ENCODE measurements at regions not wholly inside any gene's neighbourhood (a gene's known extent, or its start where the extent isn't known, plus 50 kb on each side); places are given as distances from the start of the nearest gene placed in this dataset.

- intact Hi-C loops (cut with DNase I; ENCODE audit: low total_unique reads) = no loop called here
- in situ Hi-C loops (cut with MboI; ENCODE audit: low sequenced_read_pairs in 4 of 4) = no loop called here
- Histone ChIP-seq H3K36me3 (no peaks in the 10 kb centered on the region), H3K27me3 (no peaks in the 10 kb centered on the region), H3K4me1 (no peaks in the 10 kb centered on the region), H3K27ac (no peak overlapping the region), H3K4me3 (no peak overlapping the region), H3K9me3 (no peaks in the 10 kb centered on the region)
- DNase-seq = no peak
- no peak for ATAC-seq
- no peak for TF ChIP-seq POLR2A (IDR thresholded peaks at IDR 0.05)
- no peak for TF ChIP-seq CTCF (IDR thresholded peaks at IDR 0.05 in 4 of 5, conservative IDR thresholded peaks at IDR 0.05 in 1 of 5)
Measured at GRCh38 chr4:14834382-14834781, 167.9 kb upstream of the CPEB2 start.

GRCh38 chr4:14835288-14835687 lies 167.0 kb upstream of the CPEB2 start:
- Histone ChIP-seq H3K9me3 (no peaks in the 10 kb centered on the region), H3K4me1 (no peaks in the 10 kb centered on the region), H3K36me3 (no peaks in the 10 kb centered on the region), H3K27ac (no peak overlapping the region), H3K27me3 (no peaks in the 10 kb centered on the region), H3K4me3 (no peak overlapping the region)
- intact Hi-C loops (cut with DNase I; ENCODE audit: low total_unique reads) = no loop called here
- in situ Hi-C loops (cut with MboI; ENCODE audit: low sequenced_read_pairs in 4 of 4) = no loop called here
- ATAC-seq (no peak), DNase-seq (no peak)
- TF ChIP-seq CTCF (IDR thresholded peaks at IDR 0.05 in 4 of 5, conservative IDR thresholded peaks at IDR 0.05 in 1 of 5) = no peak
- no peak for TF ChIP-seq POLR2A (IDR thresholded peaks at IDR 0.05)

- no peak overlapping the region for H3K27ac ChIP-seq
- peak in 1 of 2 donors; percentile 41 for ATAC-seq
- intact Hi-C loops (cut with DNase I; ENCODE audit: low total_unique reads) = no loop called here
Measured at GRCh38 chr4:14835708-14836425, 166.4 kb upstream of the CPEB2 start.

GRCh38 chr4:14837860-14838259 lies 164.4 kb upstream of the CPEB2 start:
- H3K36me3 ChIP-seq = no peaks in the 10 kb centered on the region
- H3K4me3 ChIP-seq = no peak overlapping the region
- no peak overlapping the region for H3K27ac ChIP-seq
- peaks cover 3 to 16% of the 10 kb centered on the region in 2 donors for H3K4me1 ChIP-seq
- no peaks in the 10 kb centered on the region for H3K27me3 ChIP-seq
- intact Hi-C loops (cut with DNase I; ENCODE audit: low total_unique reads) = no loop called here
- no peak for ATAC-seq
- no peak for DNase-seq
- H3K9me3 ChIP-seq = no peaks in the 10 kb centered on the region
- in situ Hi-C loops (cut with MboI; ENCODE audit: low sequenced_read_pairs in 4 of 4) = no loop called here
- TF ChIP-seq POLR2A (IDR thresholded peaks at IDR 0.05) = no peak
- TF ChIP-seq CTCF (IDR thresholded peaks at IDR 0.05 in 4 of 5, conservative IDR thresholded peaks at IDR 0.05 in 1 of 5) = no peak

More at GRCh38 chr4:14835708-14836425, 166.4 kb upstream of the CPEB2 start:
- no peaks in the 10 kb centered on the region for H3K9me3 ChIP-seq
- no peak for DNase-seq
- no peaks in the 10 kb centered on the region for H3K4me1 ChIP-seq
- no peak overlapping the region for H3K4me3 ChIP-seq
- no peaks in the 10 kb centered on the region for H3K27me3 ChIP-seq
- TF ChIP-seq CTCF (IDR thresholded peaks at IDR 0.05 in 4 of 5, conservative IDR thresholded peaks at IDR 0.05 in 1 of 5) (no peak), POLR2A (IDR thresholded peaks at IDR 0.05) (no peak)
- no peaks in the 10 kb centered on the region for H3K36me3 ChIP-seq
- in situ Hi-C loops (cut with MboI; ENCODE audit: low sequenced_read_pairs in 4 of 4) = no loop called here

Measured in gastrocnemius medialis (tissue), 4 donors.